GM20000 (cell line): ENCODE measurements at regions not wholly inside any gene's neighbourhood (a gene's known extent, or its start where the extent isn't known, plus 50 kb on each side); places are given as distances from the start of the nearest gene placed in this dataset.

Source experiments
- DNase-seq: peaks from one replicate; pipeline ENCODE4 v3.0.0; 2012; ENCODE audit warnings: low spot score
- TF ChIP-seq, protein P1 (sequence below): IDR thresholded peaks from 2 replicates; pipeline ENCODE4 v1.5.1; 2012; ENCODE audit warnings: mild to moderate bottlenecking, control low read depth; ENCODE audit errors: extremely low read depth, missing control alignments

GRCh38 chr15:68488966-68489365 lies 57.0 kb upstream of the ITGA11 start:
- DNase-seq: no peak
- TF ChIP-seq, protein P1, sequence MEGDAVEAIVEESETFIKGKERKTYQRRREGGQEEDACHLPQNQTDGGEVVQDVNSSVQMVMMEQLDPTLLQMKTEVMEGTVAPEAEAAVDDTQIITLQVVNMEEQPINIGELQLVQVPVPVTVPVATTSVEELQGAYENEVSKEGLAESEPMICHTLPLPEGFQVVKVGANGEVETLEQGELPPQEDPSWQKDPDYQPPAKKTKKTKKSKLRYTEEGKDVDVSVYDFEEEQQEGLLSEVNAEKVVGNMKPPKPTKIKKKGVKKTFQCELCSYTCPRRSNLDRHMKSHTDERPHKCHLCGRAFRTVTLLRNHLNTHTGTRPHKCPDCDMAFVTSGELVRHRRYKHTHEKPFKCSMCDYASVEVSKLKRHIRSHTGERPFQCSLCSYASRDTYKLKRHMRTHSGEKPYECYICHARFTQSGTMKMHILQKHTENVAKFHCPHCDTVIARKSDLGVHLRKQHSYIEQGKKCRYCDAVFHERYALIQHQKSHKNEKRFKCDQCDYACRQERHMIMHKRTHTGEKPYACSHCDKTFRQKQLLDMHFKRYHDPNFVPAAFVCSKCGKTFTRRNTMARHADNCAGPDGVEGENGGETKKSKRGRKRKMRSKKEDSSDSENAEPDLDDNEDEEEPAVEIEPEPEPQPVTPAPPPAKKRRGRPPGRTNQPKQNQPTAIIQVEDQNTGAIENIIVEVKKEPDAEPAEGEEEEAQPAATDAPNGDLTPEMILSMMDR: no peak

DNA sequence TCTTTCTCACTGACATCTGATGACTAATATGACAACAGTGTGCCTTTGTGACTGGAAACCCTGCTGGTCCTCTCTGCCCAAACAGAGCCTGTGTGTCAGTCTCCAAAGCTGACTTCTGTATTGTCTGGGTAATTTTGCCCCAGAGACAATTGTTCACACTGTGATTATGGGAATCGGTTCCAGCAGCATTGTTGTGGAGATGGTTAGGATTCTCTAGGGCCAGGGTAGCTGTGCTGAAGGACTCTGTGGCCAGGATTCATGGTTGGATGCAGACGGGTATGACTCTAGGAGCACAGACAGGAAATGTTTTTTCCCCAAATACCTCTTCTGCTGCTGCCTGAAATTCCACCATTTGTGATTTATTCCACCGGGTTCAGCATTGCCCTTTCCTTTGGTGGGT lies 57.5 kb upstream of the ITGA11 start:
- TF ChIP-seq, protein P1: no peak
- DNase-seq: no peak

DNA sequence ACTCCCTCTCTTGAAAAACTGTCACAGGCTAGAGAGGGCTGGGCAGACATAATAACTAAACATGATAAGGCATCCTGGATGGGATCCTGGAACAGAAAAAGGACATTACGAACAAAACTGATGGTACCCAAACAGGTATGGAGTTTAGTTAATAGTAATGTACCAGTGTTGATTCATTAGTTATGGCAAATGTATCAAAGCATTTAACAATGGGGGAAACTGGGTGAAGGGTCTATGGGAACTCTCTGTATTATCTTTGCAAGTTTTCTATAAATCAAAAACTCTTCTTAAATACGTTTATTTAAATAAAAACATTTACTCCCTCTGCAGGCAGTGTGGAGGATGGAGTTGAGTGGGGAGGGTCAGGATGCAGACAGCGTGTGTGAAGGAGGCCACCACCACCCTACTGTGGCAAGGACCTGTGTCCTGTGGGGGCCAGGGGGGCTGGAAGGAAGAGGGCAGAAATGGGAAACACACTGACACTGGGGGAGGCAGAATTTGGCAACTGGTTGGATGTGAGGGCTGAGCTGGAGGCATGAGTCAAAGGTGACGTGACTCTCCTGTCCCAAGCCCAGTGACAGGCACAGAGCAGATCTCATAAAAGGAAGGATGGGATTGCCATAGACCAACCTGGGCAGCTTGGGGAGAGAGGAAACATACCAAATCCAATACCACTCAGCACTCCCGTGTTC lies 59.6 kb upstream of the ITGA11 start:
- DNase-seq: no peak
- TF ChIP-seq, protein P1: no peak

- DNase-seq: no peak
- TF ChIP-seq, protein P1: no peak
Measured at GRCh38 chr15:68492855-68493254, 60.9 kb upstream of the ITGA11 start.

DNA sequence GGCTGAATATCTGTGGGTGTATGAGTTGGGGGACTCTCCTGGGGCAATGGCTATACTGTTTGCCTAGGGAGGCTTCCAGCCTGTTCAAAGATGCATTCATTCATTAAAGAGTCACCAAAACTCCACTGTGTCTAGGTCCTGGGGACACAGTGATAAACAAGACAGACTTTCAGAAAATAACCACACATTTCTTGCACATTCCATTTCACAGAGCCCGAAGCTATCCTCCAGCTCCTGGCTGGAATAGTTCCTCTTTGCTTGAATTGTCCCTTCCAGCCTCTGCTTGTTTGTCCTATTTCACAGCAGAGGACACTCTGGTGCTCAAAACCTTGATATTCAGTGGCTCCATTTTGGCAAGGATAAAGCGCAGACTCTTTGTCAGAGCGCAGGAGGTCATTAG lies 61.7 kb upstream of the ITGA11 start:
- TF ChIP-seq, protein P1: no peak
- no peak for DNase-seq

- TF ChIP-seq, protein P1: no peak
- no peak for DNase-seq
Measured at GRCh38 chr15:68494573-68495110, 62.7 kb upstream of the ITGA11 start.

DNA sequence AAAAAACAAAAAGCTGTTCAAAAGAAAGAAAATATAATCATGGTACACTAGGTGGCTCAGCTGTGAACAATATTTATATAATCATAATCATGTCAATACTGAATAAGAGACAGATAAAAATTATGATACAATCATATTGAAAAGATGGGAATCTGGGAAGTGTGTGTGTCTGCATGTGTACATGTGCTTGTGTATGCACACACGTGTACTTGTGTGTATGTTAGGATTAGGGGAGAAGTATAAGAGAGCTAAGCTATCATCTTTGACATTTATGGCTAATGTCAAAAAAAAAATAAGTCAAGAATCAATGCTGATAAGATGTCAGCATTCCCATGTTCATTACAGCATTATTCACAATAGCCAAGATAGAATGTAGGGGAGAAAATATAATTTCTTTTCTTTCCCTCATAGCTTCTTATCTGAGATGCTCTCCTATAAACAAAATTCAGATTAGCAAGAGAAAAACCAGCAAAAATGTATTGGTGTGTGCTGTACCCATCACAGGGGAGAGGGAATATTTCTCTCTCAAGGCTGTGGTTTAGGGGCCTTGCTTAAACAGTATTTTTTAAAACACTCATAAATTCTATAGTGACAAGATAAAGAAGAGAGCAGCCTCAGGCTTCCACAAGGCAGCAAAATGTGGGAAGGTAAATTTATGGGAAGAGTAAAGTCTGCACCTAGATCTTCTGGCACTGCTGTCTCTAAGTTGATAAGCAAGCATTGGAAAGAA lies 63.4 kb upstream of the ITGA11 start:
- DNase-seq: no peak
- TF ChIP-seq, protein P1: no peak
